Uterus (tissue), 3 donors: ENCODE measurements at regions not wholly inside any gene's neighbourhood (a gene's known extent, or its start where the extent isn't known, plus 50 kb on each side); places are given as distances from the start of the nearest gene placed in this dataset.

Experiments used
- DNase-seq, 2 donors: peaks; one replicate each; pipeline ENCODE4 v3.0.0-alpha.2; 2019 to 2020
- H3K27ac ChIP-seq, 2 donors: fragments of 200-600 bp; sonication (generic); 1 replicate in 1 of 2; 2 replicates in 1 of 2; pipeline ENCODE4 v1.5.1; 2016 to 2018
- H3K27me3 ChIP-seq, 2 donors: fragments of 200-600 bp; sonication (generic); one replicate each; pipeline ENCODE4 v1.5.1; 2018 to 2019; ENCODE audit warnings: control low read depth in 1 of 2
- H3K36me3 ChIP-seq, 2 donors: fragments of 200-600 bp; sonication (generic); one replicate each; pipeline ENCODE4 v1.5.1; 2019; ENCODE audit warnings: control low read depth in 1 of 2
- H3K4me1 ChIP-seq, 2 donors: fragments of 200-600 bp; sonication (generic); one replicate each; pipeline ENCODE4 v1.5.1; 2018 to 2019; ENCODE audit warnings: control low read depth in 1 of 2
- H3K4me3 ChIP-seq, 2 donors: fragments of 200-600 bp; sonication (generic); 1 replicate in 1 of 2; 2 replicates in 1 of 2; pipeline ENCODE4 v1.5.1; 2018 to 2019; ENCODE audit warnings: mild to moderate bottlenecking in 1 of 2
- H3K9me3 ChIP-seq, 2 donors: fragments of 200-600 bp; sonication (generic); one replicate each; pipeline ENCODE4 v1.5.1; 2019; ENCODE audit warnings: control low read depth in 1 of 2
- CTCF ChIP-seq, 4 experiments: fragments of 200-600 bp in 2 of 4; fragments of 450-650 bp in 2 of 4; sonication (generic) in 2 of 4; IDR thresholded peaks; one replicate each; pipeline ENCODE4 v1.5.1; 2016 to 2019; ENCODE audit warnings: antibody characterized with exemption in 4 of 4, mild to moderate bottlenecking in 2 of 4, moderate library complexity in 1 of 4
- POLR2A ChIP-seq, 2 donors: fragments of 450-650 bp; IDR thresholded peaks; one replicate each; pipeline ENCODE4 v1.6.1; 2016; ENCODE audit warnings: antibody characterized with exemption in 2 of 2, mild to moderate bottlenecking in 1 of 2, moderate library complexity in 1 of 2
- intact Hi-C: fragments of 100-400 bp; cut with DNase I; formaldehyde crosslinking; loops from one replicate; pipeline ENCODE4 v1.15.1; 2023; ENCODE audit warnings: low total_unique reads
- donor health status: DM: yes; HTN: yes; CAD: no.

GRCh38 chr2:84247532-84247931 lies 211.5 kb downstream of the SUCLG1 start:
- DNase-seq: no peak
- Histone ChIP-seq H3K4me1 (no peaks in the 10 kb centered on the region), H3K36me3 (no peaks in the 10 kb centered on the region), H3K4me3 (no peak overlapping the region), H3K27ac (no peak overlapping the region), H3K9me3 (no peaks in the 10 kb centered on the region), H3K27me3 (no peaks in the 10 kb centered on the region)
- TF ChIP-seq CTCF (IDR thresholded peaks at IDR 0.05) (no peak), POLR2A (IDR thresholded peaks at IDR 0.05) (no peak)
- intact Hi-C loops: no loop called here

GRCh38 chr2:84243788-84244733 lies 215.0 kb downstream of the SUCLG1 start:
- H3K9me3 ChIP-seq: no peaks in the 10 kb centered on the region
- H3K36me3 ChIP-seq: no peaks in the 10 kb centered on the region
- no peak overlapping the region for H3K27ac ChIP-seq
- no peak for DNase-seq
- no peaks in the 10 kb centered on the region for H3K27me3 ChIP-seq
- H3K4me1 ChIP-seq: no peaks in the 10 kb centered on the region
- intact Hi-C loops: no loop called here
- TF ChIP-seq POLR2A (IDR thresholded peaks at IDR 0.05): no peak
- no peak for TF ChIP-seq CTCF (IDR thresholded peaks at IDR 0.05)
- no peak overlapping the region for H3K4me3 ChIP-seq

GRCh38 chr2:84238907-84239306 lies 220.2 kb downstream of the SUCLG1 start:
- H3K9me3 ChIP-seq: no peaks in the 10 kb centered on the region

GRCh38 chr2:84236288-84236687 lies 222.8 kb downstream of the SUCLG1 start:
- H3K9me3 ChIP-seq: no peaks in the 10 kb centered on the region
- no peaks in the 10 kb centered on the region for H3K4me1 ChIP-seq
- H3K27me3 ChIP-seq: no peaks in the 10 kb centered on the region
- H3K36me3 ChIP-seq: no peaks in the 10 kb centered on the region
- H3K4me3 ChIP-seq: no peak overlapping the region
- intact Hi-C loops: no loop called here
- H3K27ac ChIP-seq: no peak overlapping the region
- no peak for DNase-seq
- TF ChIP-seq POLR2A (IDR thresholded peaks at IDR 0.05): no peak

More at GRCh38 chr2:84238907-84239306, 220.2 kb downstream of the SUCLG1 start:
- H3K27ac ChIP-seq: no peak overlapping the region
- H3K4me1 ChIP-seq: no peaks in the 10 kb centered on the region
- no peak for DNase-seq
- H3K4me3 ChIP-seq: no peak overlapping the region
- no peaks in the 10 kb centered on the region for H3K36me3 ChIP-seq
- TF ChIP-seq POLR2A (IDR thresholded peaks at IDR 0.05) (no peak), CTCF (IDR thresholded peaks at IDR 0.05) (no peak)
- intact Hi-C loops: no loop called here
- H3K27me3 ChIP-seq: no peaks in the 10 kb centered on the region

- Histone ChIP-seq H3K27ac (no peak overlapping the region), H3K4me3 (no peak overlapping the region), H3K27me3 (no peaks in the 10 kb centered on the region), H3K9me3 (no peaks in the 10 kb centered on the region), H3K36me3 (no peaks in the 10 kb centered on the region), H3K4me1 (no peaks in the 10 kb centered on the region)
- no peak for DNase-seq
- TF ChIP-seq POLR2A (IDR thresholded peaks at IDR 0.05) (no peak), CTCF (IDR thresholded peaks at IDR 0.05) (no peak)
- intact Hi-C loops: no loop called here
Measured at GRCh38 chr2:84234103-84234502, 225.0 kb downstream of the SUCLG1 start.
